Neural cell (in vitro differentiated cells): ENCODE measurements at regions not wholly inside any gene's neighbourhood (a gene's known extent, or its start where the extent isn't known, plus 50 kb on each side); places are given as distances from the start of the nearest gene placed in this dataset.

Source experiments
- H2AFZ ChIP-seq: fragments of 200-600, 300-800 bp; sonication (generic), shearing (Covaris generic); 2 replicates; pipeline ENCODE4 v1.6.0; 2014; ENCODE audit warnings: low read depth, mild to moderate bottlenecking, antibody characterized with exemption, low read length, moderate library complexity
- H3F3A ChIP-seq: fragments of 200-600 bp; shearing (Covaris generic); 2 replicates; pipeline ENCODE4 v1.6.1; 2016; ENCODE audit warnings: mild to moderate bottlenecking, moderate library complexity, mixed read lengths, antibody characterized with exemption, low read length; ENCODE audit not compliant: insufficient read depth, poor library complexity, severe bottlenecking
- H3K27ac ChIP-seq: fragments of 200-600, 300-800 bp; sonication (generic), shearing (Covaris generic); 2 replicates; pipeline ENCODE4 v1.5.1; 2014; ENCODE audit warnings: mild to moderate bottlenecking, low read length, moderate library complexity
- H3K27me3 ChIP-seq: fragments of 300-800, 200-600 bp; sonication (generic), shearing (Covaris generic); 2 replicates; pipeline ENCODE4 v1.6.0; 2014; ENCODE audit warnings: mild to moderate bottlenecking, low read depth, low read length, moderate library complexity; ENCODE audit not compliant: insufficient read depth
- H3K36me3 ChIP-seq: fragments of 300-800, 200-600 bp; sonication (generic), shearing (Covaris generic); 2 replicates; pipeline ENCODE4 v1.5.1; 2014; ENCODE audit warnings: mild to moderate bottlenecking, antibody characterized with exemption, low read length, moderate library complexity; ENCODE audit not compliant: insufficient read depth
- H3K4me2 ChIP-seq: fragments of 300-800, 200-600 bp; sonication (generic), shearing (Covaris generic); 2 replicates; pipeline ENCODE4 v1.6.0; 2014; ENCODE audit warnings: mild to moderate bottlenecking, low read length
- H3K4me3 ChIP-seq: fragments of 300-800, 200-600 bp; sonication (generic), shearing (Covaris generic); 2 replicates; pipeline ENCODE4 v1.5.1; 2014; ENCODE audit warnings: mild to moderate bottlenecking, low read length, moderate library complexity
- H3K79me2 ChIP-seq: fragments of 200-600 bp; shearing (Covaris generic); replicated peaks from 2 replicates; pipeline ENCODE4 v1.6.0; 2014; ENCODE audit warnings: mild to moderate bottlenecking, low read length, moderate library complexity; ENCODE audit not compliant: insufficient read depth
- H3K9ac ChIP-seq: fragments of 300-800, 200-600 bp; sonication (generic), shearing (Covaris generic); 2 replicates; pipeline ENCODE4 v1.6.1; 2016; ENCODE audit warnings: mild to moderate bottlenecking, low read length, mixed read lengths
- H3K9me2 ChIP-seq: fragments of 200-600 bp; shearing (Covaris generic); 2 replicates; pipeline ENCODE4 v1.6.1; 2016; ENCODE audit warnings: mild to moderate bottlenecking, low read length, mixed read lengths; ENCODE audit not compliant: insufficient read depth
- H3K9me3 ChIP-seq: fragments of 200-600, 300-800 bp; sonication (generic), shearing (Covaris generic); 2 replicates; pipeline ENCODE4 v1.6.1; 2016; ENCODE audit warnings: mild to moderate bottlenecking, mixed run types, low read length, moderate library complexity, mixed read lengths
- H4K20me1 ChIP-seq: fragments of 200-600 bp; shearing (Covaris generic); 2 replicates; pipeline ENCODE4 v1.6.1; 2016; ENCODE audit warnings: mild to moderate bottlenecking, mixed run types; ENCODE audit not compliant: insufficient read depth
- CTCF ChIP-seq: fragments of 450-650 bp; IDR thresholded peaks from 2 replicates; pipeline ENCODE4 v1.5.1; 2014; ENCODE audit warnings: antibody characterized with exemption, mild to moderate bottlenecking, moderate library complexity; ENCODE audit not compliant: poor library complexity, severe bottlenecking
- EP300 ChIP-seq: fragments of 450-650 bp; conservative IDR thresholded peaks from 2 replicates; pipeline ENCODE4 v1.6.1; 2014; ENCODE audit warnings: antibody characterized with exemption, mild to moderate bottlenecking, moderate library complexity; ENCODE audit not compliant: poor library complexity, severe bottlenecking
- EZH2 ChIP-seq: fragments of 200-600, 300-800 bp; shearing (Covaris generic), sonication (generic); IDR thresholded peaks from 2 replicates; pipeline ENCODE4 v1.6.1; 2014; ENCODE audit warnings: antibody characterized with exemption, low read length, borderline replicate concordance, mild to moderate bottlenecking; ENCODE audit not compliant: insufficient read depth, poor library complexity, severe bottlenecking
- MXI1 ChIP-seq: fragments of 450-650 bp; conservative IDR thresholded peaks from 2 replicates; pipeline ENCODE4 v1.6.1; 2014; ENCODE audit warnings: antibody characterized with exemption, mild to moderate bottlenecking; ENCODE audit not compliant: poor library complexity, severe bottlenecking
- POLR2AphosphoS5 ChIP-seq: IDR thresholded peaks from 2 replicates; pipeline ENCODE4 v1.6.1; 2012
- RAD21 ChIP-seq: fragments of 450-650 bp; conservative IDR thresholded peaks from 2 replicates; pipeline ENCODE4 v1.6.1; 2014; ENCODE audit warnings: antibody characterized with exemption, mild to moderate bottlenecking, moderate library complexity
- REST ChIP-seq: IDR thresholded peaks from 2 replicates; pipeline ENCODE4 v1.6.1; 2012; ENCODE audit warnings: borderline replicate concordance
- SMC3 ChIP-seq: fragments of 450-650 bp; conservative IDR thresholded peaks from 2 replicates; pipeline ENCODE4 v1.6.1; 2014; ENCODE audit warnings: antibody characterized with exemption, mild to moderate bottlenecking, moderate library complexity; ENCODE audit not compliant: poor library complexity
- TAF1 ChIP-seq: IDR thresholded peaks from 2 replicates; pipeline ENCODE4 v1.6.1; 2012; ENCODE audit warnings: low read depth

- Histone ChIP-seq H3K27ac (no peak overlapping the region), H4K20me1 (no peaks in the 10 kb centered on the region), H2AFZ (no peak overlapping the region), H3F3A (no peaks in the 10 kb centered on the region), H3K36me3 (no peaks in the 10 kb centered on the region), H3K4me3 (no peak overlapping the region), H3K4me2 (no peak overlapping the region), H3K9ac (no peak overlapping the region), H3K9me2 (no peaks in the 10 kb centered on the region), H3K27me3 (no peaks in the 10 kb centered on the region), H3K9me3 (no peaks in the 10 kb centered on the region), H3K79me2 (no peaks in the 10 kb centered on the region)
- TF ChIP-seq EP300 (no peak), RAD21 (no peak), EZH2 (no peak)
Observed at GRCh38 chr7:121777672-121778071, 95.3 kb upstream of the PTPRZ1 start.

- Histone ChIP-seq H3F3A (no peaks in the 10 kb centered on the region), H3K36me3 (no peaks in the 10 kb centered on the region), H3K4me3 (no peak overlapping the region), H2AFZ (no peak overlapping the region), H3K9me3 (no peaks in the 10 kb centered on the region), H3K9ac (no peak overlapping the region), H3K27ac (no peak overlapping the region), H3K79me2 (no peaks in the 10 kb centered on the region), H3K4me2 (no peak overlapping the region), H4K20me1 (no peaks in the 10 kb centered on the region), H3K9me2 (no peaks in the 10 kb centered on the region), H3K27me3 (no peaks in the 10 kb centered on the region)
- no peak for TF ChIP-seq EP300
- no peak for TF ChIP-seq POLR2AphosphoS5
- TF ChIP-seq EZH2: no peak
- TF ChIP-seq SMC3: no peak
- no peak for TF ChIP-seq CTCF
- TF ChIP-seq REST: no peak
- TF ChIP-seq RAD21: no peak
- TF ChIP-seq MXI1: no peak
- TF ChIP-seq TAF1: no peak
Observed at GRCh38 chr7:121774563-121774962, 98.4 kb upstream of the PTPRZ1 start.

GRCh38 chr7:121766676-121767075, 106.3 kb upstream of the PTPRZ1 start:
- no peak overlapping the region for H3K4me2 ChIP-seq
- H3F3A ChIP-seq: no peaks in the 10 kb centered on the region
- no peak overlapping the region for H3K27ac ChIP-seq
- H2AFZ ChIP-seq: no peak overlapping the region
- no peak overlapping the region for H3K4me3 ChIP-seq
- TF ChIP-seq POLR2AphosphoS5 (no peak), EP300 (no peak), EZH2 (no peak)
- no peaks in the 10 kb centered on the region for H3K27me3 ChIP-seq
- H3K36me3 ChIP-seq: no peaks in the 10 kb centered on the region
- H3K79me2 ChIP-seq: no peaks in the 10 kb centered on the region
- H3K9ac ChIP-seq: no peak overlapping the region
- H3K9me3 ChIP-seq: no peaks in the 10 kb centered on the region
- H3K9me2 ChIP-seq: no peaks in the 10 kb centered on the region
- H4K20me1 ChIP-seq: no peaks in the 10 kb centered on the region
